H9 (cell line): ENCODE measurements at regions not wholly inside any gene's neighbourhood (a gene's known extent, or its start where the extent isn't known, plus 50 kb on each side); places are given as distances from the start of the nearest gene placed in this dataset.

ENCODE experiments used
- DNase-seq: peaks from one replicate; pipeline ENCODE4 v3.0.0-alpha.2; 2017
- H2AFZ ChIP-seq: one replicate; pipeline ENCODE4 v1.6.1; 2013; ENCODE audit warnings: mild to moderate bottlenecking, low read length, control low read depth, moderate library complexity
- H2AK5ac ChIP-seq: 2 replicates; pipeline ENCODE4 v1.6.1; 2013; ENCODE audit warnings: low read length, control low read depth, mixed read lengths; ENCODE audit not compliant: insufficient read length
- H2BK120ac ChIP-seq: one replicate; pipeline ENCODE4 v1.6.1; 2013; ENCODE audit warnings: low read depth, mild to moderate bottlenecking, low read length, control low read depth, inconsistent platforms; ENCODE audit not compliant: poor library complexity, severe bottlenecking
- H2BK12ac ChIP-seq: 2 replicates; pipeline ENCODE4 v1.6.1; 2013; ENCODE audit warnings: low read length, control low read depth, mixed read lengths, low read depth; ENCODE audit not compliant: insufficient read length
- H2BK15ac ChIP-seq: 2 replicates; pipeline ENCODE4 v1.6.1; 2013; ENCODE audit warnings: low read depth, low read length, control low read depth
- H2BK20ac ChIP-seq: one replicate; pipeline ENCODE4 v1.6.1; 2013; ENCODE audit warnings: low read depth, mild to moderate bottlenecking, low read length, control low read depth, inconsistent platforms; ENCODE audit not compliant: poor library complexity, severe bottlenecking
- H2BK5ac ChIP-seq: 2 replicates; pipeline ENCODE4 v1.6.1; 2013; ENCODE audit warnings: low read length, control low read depth, mixed read lengths; ENCODE audit not compliant: insufficient read length
- H3K14ac ChIP-seq: 2 replicates; pipeline ENCODE4 v1.6.1; 2013; ENCODE audit warnings: low read length, control low read depth; ENCODE audit not compliant: insufficient read depth
- H3K18ac ChIP-seq: 2 replicates; pipeline ENCODE4 v1.6.1; 2013; ENCODE audit warnings: low read depth, mild to moderate bottlenecking, mixed read lengths, low read length, control low read depth; ENCODE audit not compliant: insufficient read length
- H3K23ac ChIP-seq: 2 replicates; pipeline ENCODE4 v1.6.1; 2013; ENCODE audit warnings: low read length, control low read depth, mixed read lengths, low read depth; ENCODE audit not compliant: insufficient read length
- H3K23me2 ChIP-seq: 2 replicates; pipeline ENCODE4 v1.6.1; 2013; ENCODE audit warnings: low read depth, mild to moderate bottlenecking, mixed read lengths, low read length, control low read depth; ENCODE audit not compliant: insufficient read length, poor library complexity, severe bottlenecking
- H3K27ac ChIP-seq: 2 replicates; pipeline ENCODE4 v1.5.1; 2013; ENCODE audit warnings: low read length, control low read depth, mixed read lengths, low read depth; ENCODE audit not compliant: insufficient read length
- H3K27me3 ChIP-seq: 2 replicates; pipeline ENCODE4 v1.6.1; 2013; ENCODE audit warnings: low read length, control low read depth, inconsistent platforms; ENCODE audit not compliant: insufficient read depth
- H3K4ac ChIP-seq: 2 replicates; pipeline ENCODE4 v1.6.1; 2013; ENCODE audit warnings: low read depth, mild to moderate bottlenecking, control low read depth, inconsistent platforms, low read length, moderate library complexity
- H3K4me1 ChIP-seq: 2 replicates; pipeline ENCODE4 v1.6.1; 2013; ENCODE audit warnings: low read length, control low read depth, inconsistent platforms; ENCODE audit not compliant: insufficient read depth
- H3K4me2 ChIP-seq: 2 replicates; pipeline ENCODE4 v1.6.1; 2013; ENCODE audit warnings: low read length, control low read depth, mixed read lengths; ENCODE audit not compliant: insufficient read length, insufficient read depth
- H3K56ac ChIP-seq: 2 replicates; pipeline ENCODE4 v1.6.1; 2013; ENCODE audit warnings: low read depth, mild to moderate bottlenecking, mixed read lengths, low read length, control low read depth; ENCODE audit not compliant: insufficient read length
- H3K79me1 ChIP-seq: 2 replicates; pipeline ENCODE4 v1.6.1; 2013; ENCODE audit warnings: low read depth, mild to moderate bottlenecking, moderate library complexity, low read length, control low read depth, inconsistent platforms; ENCODE audit not compliant: insufficient read depth, poor library complexity, severe bottlenecking
- H3K79me2 ChIP-seq: 2 replicates; pipeline ENCODE4 v1.6.1; 2013; ENCODE audit warnings: low read length, control low read depth, inconsistent platforms; ENCODE audit not compliant: insufficient read depth
- H3K9ac ChIP-seq: 2 replicates; pipeline ENCODE4 v1.6.1; 2013; ENCODE audit warnings: low read length, control low read depth, mixed read lengths; ENCODE audit not compliant: insufficient read length; ENCODE audit errors: extremely low read depth
- H3K9me3 ChIP-seq: one replicate; pipeline ENCODE4 v1.6.1; 2013; ENCODE audit warnings: low read depth, low read length, inconsistent platforms; ENCODE audit not compliant: control insufficient read depth
- H3T11ph ChIP-seq: one replicate; pipeline ENCODE4 v1.6.1; 2013; ENCODE audit warnings: mild to moderate bottlenecking, low read length, control low read depth, inconsistent platforms
- H4K20me1 ChIP-seq: one replicate; pipeline ENCODE4 v1.6.1; 2013; ENCODE audit not compliant: control insufficient read depth, insufficient read length, insufficient read depth
- H4K5ac ChIP-seq: 2 replicates; pipeline ENCODE4 v1.6.1; 2013; ENCODE audit warnings: low read depth, mild to moderate bottlenecking, mixed read lengths, low read length, control low read depth; ENCODE audit not compliant: insufficient read length
- H4K8ac ChIP-seq: replicated peaks from 2 replicates; pipeline ENCODE4 v1.6.1; 2013; ENCODE audit warnings: low read length, control low read depth, mixed read lengths, low read depth; ENCODE audit not compliant: insufficient read length
- H4K91ac ChIP-seq: 2 replicates; pipeline ENCODE4 v1.6.1; 2013; ENCODE audit warnings: low read depth, mild to moderate bottlenecking, moderate library complexity, mixed read lengths, low read length, control low read depth; ENCODE audit not compliant: insufficient read length
- H3K27ac Mint-ChIP-seq, 3 experiments: 2 replicates in 2 of 3; 3 replicates in 1 of 3; pipeline ENCODE4 v1.8.0; 2020 to 2021; ENCODE audit warnings: mixed read lengths in 3 of 3, mild to moderate bottlenecking in 1 of 3, moderate library complexity in 1 of 3
- H3K27me3 Mint-ChIP-seq: 2 replicates; pipeline ENCODE4 v1.8.0; 2021; ENCODE audit warnings: low read depth, mild to moderate bottlenecking, moderate library complexity, mixed read lengths
- H3K36me3 Mint-ChIP-seq, 3 experiments: 2 replicates in 2 of 3; 3 replicates in 1 of 3; pipeline ENCODE4 v1.8.0; 2020 to 2021; ENCODE audit warnings: low read depth in 3 of 3, mixed read lengths in 3 of 3; ENCODE audit not compliant: insufficient read depth in 1 of 3
- H3K4me1 Mint-ChIP-seq, 2 experiments: 2 replicates each; pipeline ENCODE4 v1.8.0; 2020; ENCODE audit warnings: mixed read lengths in 2 of 2
- H3K4me3 Mint-ChIP-seq, 2 experiments: 2 replicates in 1 of 2; 3 replicates in 1 of 2; pipeline ENCODE4 v1.8.0; 2020 to 2021; ENCODE audit warnings: mild to moderate bottlenecking in 2 of 2, mixed read lengths in 2 of 2, moderate library complexity in 1 of 2
- H3K9me3 Mint-ChIP-seq, 2 experiments: 2 replicates in 1 of 2; 3 replicates in 1 of 2; pipeline ENCODE4 v1.8.0; 2020; ENCODE audit warnings: mild to moderate bottlenecking in 2 of 2, mixed read lengths in 2 of 2, moderate library complexity in 1 of 2
- WGBS: extraction: QIAGEN DNeasy Blood & Tissue Kit; methylation state at CpG from one replicate; pipeline ENCODE4 v1.1.7; 2013; ENCODE audit warnings: missing lambda C conversion rate, low lambda C conversion rate, mixed read lengths; ENCODE audit not compliant: insufficient read length; ENCODE audit errors: extremely low coverage; 5-methylcytosine and 5-hydroxymethylcytosine counted together
- TF ChIP-seq, protein P1 (sequence below): fragments of 200-600 bp; sonication (generic); conservative IDR thresholded peaks from 3 replicates; pipeline ENCODE4 v1.8.0; 2021; ENCODE audit warnings: antibody characterized with exemption, mild to moderate bottlenecking

DNA sequence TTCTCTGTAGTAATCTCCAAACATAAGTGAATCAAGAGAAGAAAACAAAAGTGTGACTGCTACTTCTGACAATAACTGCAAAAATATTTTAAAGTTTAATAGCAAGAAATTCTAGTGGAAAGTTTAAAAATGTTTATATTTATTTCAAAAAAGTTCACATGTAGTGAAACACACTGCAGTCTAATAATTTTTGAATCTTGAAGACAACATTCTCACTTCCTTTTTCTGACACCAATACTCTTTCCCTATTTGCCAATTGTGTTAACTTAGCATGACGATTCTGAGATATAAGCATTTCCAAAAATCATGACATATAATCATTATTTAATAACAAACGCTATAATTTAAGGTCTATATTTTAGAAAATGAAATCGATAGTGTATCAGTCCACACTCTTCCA is 429.1 kb upstream of the PKDCC start:
- H3K79me2 ChIP-seq: no peaks in the 10 kb centered on the region
- no peaks in the 10 kb centered on the region for H3K27me3 ChIP-seq
- Mint-ChIP-seq H3K27ac (no peak overlapping the region), H3K4me1 (no peaks in the 10 kb centered on the region), H3K4me3 (no peak overlapping the region), H3K27me3 (no peaks in the 10 kb centered on the region), H3K9me3 (no peaks in the 10 kb centered on the region), H3K36me3 (no peaks in the 10 kb centered on the region)
- no CpG with 5 or more reads among the region's 3 CpGs for WGBS
- H4K8ac ChIP-seq: no peak overlapping the region
- H2BK20ac ChIP-seq: no peak overlapping the region
- no peak overlapping the region for H4K5ac ChIP-seq
- no peak overlapping the region for H3T11ph ChIP-seq
- no peak overlapping the region for H3K56ac ChIP-seq
- H2BK5ac ChIP-seq: no peak overlapping the region
- H4K20me1 ChIP-seq: no peaks in the 10 kb centered on the region
- H3K4ac ChIP-seq: no peak overlapping the region
- no peak overlapping the region for H2AK5ac ChIP-seq
- TF ChIP-seq, protein P1, sequence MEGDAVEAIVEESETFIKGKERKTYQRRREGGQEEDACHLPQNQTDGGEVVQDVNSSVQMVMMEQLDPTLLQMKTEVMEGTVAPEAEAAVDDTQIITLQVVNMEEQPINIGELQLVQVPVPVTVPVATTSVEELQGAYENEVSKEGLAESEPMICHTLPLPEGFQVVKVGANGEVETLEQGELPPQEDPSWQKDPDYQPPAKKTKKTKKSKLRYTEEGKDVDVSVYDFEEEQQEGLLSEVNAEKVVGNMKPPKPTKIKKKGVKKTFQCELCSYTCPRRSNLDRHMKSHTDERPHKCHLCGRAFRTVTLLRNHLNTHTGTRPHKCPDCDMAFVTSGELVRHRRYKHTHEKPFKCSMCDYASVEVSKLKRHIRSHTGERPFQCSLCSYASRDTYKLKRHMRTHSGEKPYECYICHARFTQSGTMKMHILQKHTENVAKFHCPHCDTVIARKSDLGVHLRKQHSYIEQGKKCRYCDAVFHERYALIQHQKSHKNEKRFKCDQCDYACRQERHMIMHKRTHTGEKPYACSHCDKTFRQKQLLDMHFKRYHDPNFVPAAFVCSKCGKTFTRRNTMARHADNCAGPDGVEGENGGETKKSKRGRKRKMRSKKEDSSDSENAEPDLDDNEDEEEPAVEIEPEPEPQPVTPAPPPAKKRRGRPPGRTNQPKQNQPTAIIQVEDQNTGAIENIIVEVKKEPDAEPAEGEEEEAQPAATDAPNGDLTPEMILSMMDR: no peak
- H2BK120ac ChIP-seq: no peak overlapping the region
- no peak for DNase-seq
- no peak overlapping the region for H3K14ac ChIP-seq
- H4K91ac ChIP-seq: no peak overlapping the region
- no peaks in the 10 kb centered on the region for H3K23me2 ChIP-seq
- no peaks in the 10 kb centered on the region for H3K9me3 ChIP-seq
- H3K18ac ChIP-seq: no peak overlapping the region
- H2BK15ac ChIP-seq: no peak overlapping the region
- no peak overlapping the region for H3K9ac ChIP-seq
- H3K4me1 ChIP-seq: no peaks in the 10 kb centered on the region
- H3K27ac ChIP-seq: no peak overlapping the region
- no peak overlapping the region for H2BK12ac ChIP-seq
- no peak overlapping the region for H3K23ac ChIP-seq
- no peaks in the 10 kb centered on the region for H3K79me1 ChIP-seq
- no peak overlapping the region for H3K4me2 ChIP-seq
- no peak overlapping the region for H2AFZ ChIP-seq
